Liver (tissue), 8 donors: ENCODE measurements at regions not wholly inside any gene's neighbourhood (a gene's known extent, or its start where the extent isn't known, plus 50 kb on each side); places are given as distances from the start of the nearest gene placed in this dataset.

Experiments
- DNase-seq: peaks from one replicate; pipeline ENCODE4 v3.0.0-alpha.2; 2017; ENCODE audit warnings: low spot score
- H3K27ac ChIP-seq, 2 donors: one replicate each; pipeline ENCODE4 v1.7.0; 2013; ENCODE audit warnings: inconsistent platforms in 2 of 2, low read length in 2 of 2, control low read depth in 1 of 2, low read depth in 1 of 2, mild to moderate bottlenecking in 1 of 2
- H3K27me3 ChIP-seq, 4 donors: one replicate each; pipeline versions ENCODE4 v1.6.1 to v1.7.0; 2013; ENCODE audit warnings: low read length in 3 of 4, inconsistent platforms in 1 of 4, mild to moderate bottlenecking in 1 of 4, moderate library complexity in 1 of 4; ENCODE audit not compliant: control insufficient read depth in 4 of 4, insufficient read depth in 4 of 4
- H3K36me3 ChIP-seq, 4 donors: one replicate each; pipeline versions ENCODE4 v1.6.1 to v1.7.0; 2013; ENCODE audit warnings: low read length in 3 of 4, mild to moderate bottlenecking in 3 of 4, low read depth in 1 of 4, moderate library complexity in 1 of 4; ENCODE audit not compliant: control insufficient read depth in 4 of 4, insufficient read depth in 3 of 4
- H3K4me1 ChIP-seq, 4 donors: one replicate each; pipeline versions ENCODE4 v1.6.1 to v1.7.0; 2013; ENCODE audit warnings: low read length in 3 of 4, mild to moderate bottlenecking in 3 of 4, moderate library complexity in 1 of 4; ENCODE audit not compliant: control insufficient read depth in 4 of 4, insufficient read depth in 4 of 4
- H3K4me3 ChIP-seq, 3 donors: one replicate each; pipeline versions ENCODE4 v1.6.1 to v1.7.0; 2013; ENCODE audit warnings: low read length in 3 of 3, control low read depth in 1 of 3, low read depth in 1 of 3, mild to moderate bottlenecking in 1 of 3
- H3K9ac ChIP-seq, 2 donors: one replicate each; pipeline ENCODE4 v1.7.0; 2013; ENCODE audit warnings: low read length in 2 of 2, mild to moderate bottlenecking in 2 of 2, moderate library complexity in 2 of 2, control low read depth in 1 of 2, low read depth in 1 of 2
- H3K9me3 ChIP-seq, 4 donors: one replicate each; pipeline versions ENCODE4 v1.6.1 to v1.7.0; 2013; ENCODE audit warnings: low read length in 3 of 4; ENCODE audit not compliant: control insufficient read depth in 4 of 4
- EGR1 ChIP-seq, 2 donors: IDR thresholded peaks; 2 replicates each; pipeline ENCODE4 v1.6.1; 2016 to 2018; ENCODE audit warnings: antibody characterized with exemption in 2 of 2, low read depth in 2 of 2
- FOXA1 ChIP-seq: IDR thresholded peaks from 2 replicates; pipeline ENCODE4 v1.6.1; 2016; ENCODE audit warnings: antibody characterized with exemption
- FOXA2 ChIP-seq: IDR thresholded peaks from 2 replicates; pipeline ENCODE4 v1.6.1; 2016; ENCODE audit warnings: antibody characterized with exemption
- GABPA ChIP-seq, 2 donors: IDR thresholded peaks in 1 of 2; conservative IDR thresholded peaks in 1 of 2; 2 replicates each; pipeline ENCODE4 v1.6.1; 2016; ENCODE audit warnings: antibody characterized with exemption in 2 of 2, mild to moderate bottlenecking in 1 of 2, moderate library complexity in 1 of 2
- HNF4A ChIP-seq, 2 donors: conservative IDR thresholded peaks; 2 replicates each; pipeline ENCODE4 v1.6.1; 2016; ENCODE audit warnings: antibody characterized with exemption in 2 of 2, mild to moderate bottlenecking in 2 of 2
- HNF4G ChIP-seq: IDR thresholded peaks from 2 replicates; pipeline ENCODE4 v1.6.1; 2016; ENCODE audit warnings: antibody characterized with exemption
- JUND ChIP-seq, 2 donors: IDR thresholded peaks; 2 replicates each; pipeline ENCODE4 v1.6.1; 2016; ENCODE audit warnings: antibody characterized with exemption in 2 of 2
- NR2F2 ChIP-seq: IDR thresholded peaks from 2 replicates; pipeline ENCODE4 v1.6.1; 2016; ENCODE audit warnings: antibody characterized with exemption
- RAD21 ChIP-seq, 2 donors: IDR thresholded peaks; 2 replicates each; pipeline ENCODE4 v1.6.1; 2016; ENCODE audit warnings: antibody characterized with exemption in 2 of 2, mild to moderate bottlenecking in 2 of 2
- RXRA ChIP-seq, 2 donors: IDR thresholded peaks; 2 replicates each; pipeline ENCODE4 v1.6.1; 2017 to 2018; ENCODE audit warnings: antibody characterized with exemption in 2 of 2, mild to moderate bottlenecking in 1 of 2
- SP1 ChIP-seq: IDR thresholded peaks from 2 replicates; pipeline ENCODE4 v1.6.1; 2018; ENCODE audit warnings: antibody characterized with exemption, mild to moderate bottlenecking
- TAF1 ChIP-seq: conservative IDR thresholded peaks from 2 replicates; pipeline ENCODE4 v1.6.1; 2016; ENCODE audit warnings: antibody characterized with exemption, mild to moderate bottlenecking
- YY1 ChIP-seq: IDR thresholded peaks from 2 replicates; pipeline ENCODE4 v1.6.1; 2016; ENCODE audit warnings: antibody characterized with exemption, mild to moderate bottlenecking
- WGBS: extraction: QIAGEN DNeasy Blood & Tissue Kit; methylation state at CpG from one replicate; pipeline ENCODE4 v1.1.7; 2013; 5-methylcytosine and 5-hydroxymethylcytosine counted together
- TF ChIP-seq, protein P1 (sequence below): IDR thresholded peaks from 2 replicates; pipeline ENCODE4 v1.6.1; 2016; ENCODE audit warnings: antibody characterized with exemption
- TF ChIP-seq, protein P2 (sequence below): IDR thresholded peaks from 2 replicates; pipeline ENCODE4 v1.6.1; 2016; ENCODE audit warnings: antibody characterized with exemption
- TF ChIP-seq, protein P3 (sequence below): fragments of 150-350 bp; IDR thresholded peaks from 2 replicates; pipeline ENCODE4 v1.5.1; 2017; ENCODE audit warnings: improper control_type of control experiment, low read depth, low read length; ENCODE audit not compliant: missing input control
- donor health status: healthy.
- donor health status: healthy.
- donor health status: healthy.
- donor health status: healthy.
- donor health status: healthy.

DNA sequence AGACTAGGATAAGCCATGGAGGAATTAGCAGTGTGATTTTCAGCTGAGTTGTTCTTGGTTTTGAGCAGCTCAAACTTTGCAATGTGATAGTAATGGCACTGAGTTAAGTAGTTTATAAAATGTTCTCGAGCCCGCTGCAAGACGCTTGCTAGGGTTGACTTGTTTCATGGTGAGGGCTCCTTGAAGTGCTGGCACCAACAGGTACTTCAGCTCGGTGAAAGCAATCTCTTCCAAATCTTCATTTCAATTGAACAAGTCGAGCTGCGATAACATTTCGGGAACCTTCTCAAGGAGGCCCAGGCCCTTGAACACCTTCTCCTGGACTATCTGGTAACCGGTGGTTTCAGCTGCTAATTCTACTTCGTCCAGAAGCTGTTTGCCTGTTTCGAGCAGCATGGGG is 50.8 kb upstream of the DYNC1LI1 start:
- TF ChIP-seq GABPA (IDR thresholded peaks at IDR 0.05 in 1 of 2, conservative IDR thresholded peaks at IDR 0.05 in 1 of 2) (no peak), EGR1 (IDR thresholded peaks at IDR 0.05; ENCODE audit: low read depth in 2 of 2) (no peak), FOXA2 (no peak), NR2F2 (no peak), HNF4A (conservative IDR thresholded peaks at IDR 0.05) (no peak), FOXA1 (no peak), HNF4G (no peak), RAD21 (IDR thresholded peaks at IDR 0.05) (no peak), TAF1 (no peak), YY1 (no peak), SP1 (no peak)
- TF ChIP-seq, protein P1, sequence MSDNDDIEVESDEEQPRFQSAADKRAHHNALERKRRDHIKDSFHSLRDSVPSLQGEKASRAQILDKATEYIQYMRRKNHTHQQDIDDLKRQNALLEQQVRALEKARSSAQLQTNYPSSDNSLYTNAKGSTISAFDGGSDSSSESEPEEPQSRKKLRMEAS, result no peak
- TF ChIP-seq, protein P2, sequence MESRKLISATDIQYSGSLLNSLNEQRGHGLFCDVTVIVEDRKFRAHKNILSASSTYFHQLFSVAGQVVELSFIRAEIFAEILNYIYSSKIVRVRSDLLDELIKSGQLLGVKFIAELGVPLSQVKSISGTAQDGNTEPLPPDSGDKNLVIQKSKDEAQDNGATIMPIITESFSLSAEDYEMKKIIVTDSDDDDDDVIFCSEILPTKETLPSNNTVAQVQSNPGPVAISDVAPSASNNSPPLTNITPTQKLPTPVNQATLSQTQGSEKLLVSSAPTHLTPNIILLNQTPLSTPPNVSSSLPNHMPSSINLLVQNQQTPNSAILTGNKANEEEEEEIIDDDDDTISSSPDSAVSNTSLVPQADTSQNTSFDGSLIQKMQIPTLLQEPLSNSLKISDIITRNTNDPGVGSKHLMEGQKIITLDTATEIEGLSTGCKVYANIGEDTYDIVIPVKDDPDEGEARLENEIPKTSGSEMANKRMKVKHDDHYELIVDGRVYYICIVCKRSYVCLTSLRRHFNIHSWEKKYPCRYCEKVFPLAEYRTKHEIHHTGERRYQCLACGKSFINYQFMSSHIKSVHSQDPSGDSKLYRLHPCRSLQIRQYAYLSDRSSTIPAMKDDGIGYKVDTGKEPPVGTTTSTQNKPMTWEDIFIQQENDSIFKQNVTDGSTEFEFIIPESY, result no peak
- TF ChIP-seq, protein P3, sequence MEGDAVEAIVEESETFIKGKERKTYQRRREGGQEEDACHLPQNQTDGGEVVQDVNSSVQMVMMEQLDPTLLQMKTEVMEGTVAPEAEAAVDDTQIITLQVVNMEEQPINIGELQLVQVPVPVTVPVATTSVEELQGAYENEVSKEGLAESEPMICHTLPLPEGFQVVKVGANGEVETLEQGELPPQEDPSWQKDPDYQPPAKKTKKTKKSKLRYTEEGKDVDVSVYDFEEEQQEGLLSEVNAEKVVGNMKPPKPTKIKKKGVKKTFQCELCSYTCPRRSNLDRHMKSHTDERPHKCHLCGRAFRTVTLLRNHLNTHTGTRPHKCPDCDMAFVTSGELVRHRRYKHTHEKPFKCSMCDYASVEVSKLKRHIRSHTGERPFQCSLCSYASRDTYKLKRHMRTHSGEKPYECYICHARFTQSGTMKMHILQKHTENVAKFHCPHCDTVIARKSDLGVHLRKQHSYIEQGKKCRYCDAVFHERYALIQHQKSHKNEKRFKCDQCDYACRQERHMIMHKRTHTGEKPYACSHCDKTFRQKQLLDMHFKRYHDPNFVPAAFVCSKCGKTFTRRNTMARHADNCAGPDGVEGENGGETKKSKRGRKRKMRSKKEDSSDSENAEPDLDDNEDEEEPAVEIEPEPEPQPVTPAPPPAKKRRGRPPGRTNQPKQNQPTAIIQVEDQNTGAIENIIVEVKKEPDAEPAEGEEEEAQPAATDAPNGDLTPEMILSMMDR, result no peak
- WGBS, result 85% methylated on average over 10 of the region's 10 CpGs
- no peaks in the 10 kb centered on the region for H3K4me1 ChIP-seq
- no peak for DNase-seq
- no peaks in the 10 kb centered on the region for H3K27me3 ChIP-seq
- H3K36me3 ChIP-seq, result no peaks in the 10 kb centered on the region
- no peak overlapping the region for H3K4me3 ChIP-seq
- H3K27ac ChIP-seq, result no peak overlapping the region
- no peaks in the 10 kb centered on the region for H3K9me3 ChIP-seq
- H3K9ac ChIP-seq, result no peak overlapping the region

DNA sequence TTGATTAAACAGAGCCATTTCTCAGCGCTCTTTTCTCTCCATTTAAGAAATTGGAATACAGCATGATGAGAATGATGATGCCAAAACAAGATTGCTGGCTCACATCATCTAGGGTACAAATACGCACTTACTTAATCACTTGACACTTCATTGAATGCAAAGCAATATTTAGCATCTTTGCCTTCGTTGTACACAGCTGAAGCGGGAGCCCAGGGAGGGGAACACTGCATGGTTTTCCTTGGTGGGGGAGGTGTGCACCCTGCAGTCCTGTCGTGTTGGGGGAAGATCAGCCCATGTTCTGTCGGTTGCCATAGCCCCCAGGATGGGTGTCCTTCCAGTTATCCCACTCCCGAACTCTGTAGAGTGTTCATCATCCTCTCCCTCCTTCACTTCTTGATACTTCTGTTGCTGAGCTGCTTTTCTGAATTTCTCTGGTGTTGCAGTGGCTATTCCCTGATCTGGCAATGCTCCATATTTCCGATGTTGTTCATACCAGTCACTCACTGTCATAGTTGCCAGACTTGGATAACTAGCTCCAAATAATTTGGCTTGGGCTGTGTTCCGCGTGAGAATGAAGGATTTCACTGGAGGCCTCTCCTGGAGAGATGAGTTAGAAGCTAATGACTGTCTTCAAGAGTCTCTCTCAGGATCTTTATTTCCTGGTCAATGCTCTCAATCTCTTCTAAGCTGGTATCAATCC is 50.1 kb upstream of the DYNC1LI1 start:
- no peaks in the 10 kb centered on the region for H3K36me3 ChIP-seq
- TF ChIP-seq EGR1 (IDR thresholded peaks at IDR 0.05; ENCODE audit: low read depth in 2 of 2) (no peak), FOXA1 (no peak), RAD21 (IDR thresholded peaks at IDR 0.05) (no peak), TAF1 (no peak), GABPA (IDR thresholded peaks at IDR 0.05 in 1 of 2, conservative IDR thresholded peaks at IDR 0.05 in 1 of 2) (no peak), RXRA (IDR thresholded peaks at IDR 0.05) (no peak), YY1 (no peak), JUND (IDR thresholded peaks at IDR 0.05) (no peak), SP1 (no peak), FOXA2 (no peak)
- TF ChIP-seq, protein P2, result no peak
- TF ChIP-seq, protein P1, result no peak
- no peak overlapping the region for H3K27ac ChIP-seq
- 86% methylated on average over 10 of the region's 10 CpGs for WGBS
- DNase-seq, result no peak
- no peak overlapping the region for H3K4me3 ChIP-seq
- H3K27me3 ChIP-seq, result no peaks in the 10 kb centered on the region
- H3K4me1 ChIP-seq, result no peaks in the 10 kb centered on the region
- no peak overlapping the region for H3K9ac ChIP-seq
- H3K9me3 ChIP-seq, result no peaks in the 10 kb centered on the region
